Testis (tissue), 2 donors: ENCODE measurements at regions not wholly inside any gene's neighbourhood (a gene's known extent, or its start where the extent isn't known, plus 50 kb on each side); places are given as distances from the start of the nearest gene placed in this dataset.

Experiments
- DNase-seq: peaks from one replicate; pipeline ENCODE4 v3.0.0-alpha.2; 2019
- H3K27ac ChIP-seq, 2 donors: fragments of 200-600 bp; sonication (generic); one replicate each; pipeline ENCODE4 v1.5.1; 2019
- H3K27me3 ChIP-seq: fragments of 200-600 bp; sonication (generic); one replicate; pipeline ENCODE4 v1.5.1; 2019
- H3K36me3 ChIP-seq: fragments of 200-600 bp; sonication (generic); one replicate; pipeline ENCODE4 v1.5.1; 2017; ENCODE audit warnings: low read depth; ENCODE audit errors: missing control alignments
- H3K4me1 ChIP-seq: fragments of 200-600 bp; sonication (generic); one replicate; pipeline ENCODE4 v1.5.1; 2019
- H3K4me3 ChIP-seq, 2 donors: fragments of 200-600 bp; sonication (generic); one replicate each; pipeline ENCODE4 v1.5.1; 2017 to 2019
- H3K9me3 ChIP-seq: fragments of 200-600 bp; sonication (generic); one replicate; pipeline ENCODE4 v1.5.1; 2017
- CTCF ChIP-seq, 3 experiments: fragments of 450-650 bp in 2 of 3; fragments of 200-600 bp in 1 of 3; sonication (generic) in 1 of 3; IDR thresholded peaks; one replicate each; pipeline ENCODE4 v1.5.1; 2016 to 2019; ENCODE audit warnings: antibody characterized with exemption in 3 of 3, mild to moderate bottlenecking in 2 of 3, moderate library complexity in 1 of 3
- POLR2A ChIP-seq: fragments of 450-650 bp; IDR thresholded peaks from one replicate; pipeline ENCODE4 v1.6.1; 2017; ENCODE audit warnings: antibody characterized with exemption, mild to moderate bottlenecking, moderate library complexity
- WGBS, 2 donors: methylation state at CpG; one replicate each; pipeline ENCODE4 v1.1.5; 2018; 5-methylcytosine and 5-hydroxymethylcytosine counted together
- intact Hi-C: fragments of 100-400 bp; cut with DNase I; formaldehyde crosslinking; loops from one replicate; pipeline ENCODE4 v1.15.1; 2023; ENCODE audit warnings: low total_unique reads

GRCh38 chr13:111956261-111957151 is 110.4 kb upstream of the SOX1 start:
- TF ChIP-seq POLR2A (no peak), CTCF (IDR thresholded peaks at IDR 0.05) (no peak)
- Histone ChIP-seq H3K36me3 (no peaks in the 10 kb centered on the region), H3K27ac (no peak overlapping the region), H3K9me3 (no peaks in the 10 kb centered on the region), H3K4me1 (no peaks in the 10 kb centered on the region), H3K4me3 (peak overlapping the region in 1 of 2 donors; percentile 3), H3K27me3 (no peaks in the 10 kb centered on the region)
- intact Hi-C loops = no loop called here
- 61 to 72% methylated on average over 35 to 59 of the region's 59 CpGs for WGBS, 2 donors
- no peak for DNase-seq

- intact Hi-C loops = no loop called here
- H3K4me1 ChIP-seq = no peaks in the 10 kb centered on the region
- no peak overlapping the region for H3K4me3 ChIP-seq
- no peaks in the 10 kb centered on the region for H3K27me3 ChIP-seq
- H3K9me3 ChIP-seq = no peaks in the 10 kb centered on the region
- 80 to 82% methylated on average over 14 of the region's 14 CpGs for WGBS, 2 donors
- H3K27ac ChIP-seq = no peak overlapping the region
- H3K36me3 ChIP-seq = no peaks in the 10 kb centered on the region
- TF ChIP-seq CTCF (IDR thresholded peaks at IDR 0.05) (no peak), POLR2A (no peak)
- no peak for DNase-seq
Measured at GRCh38 chr13:111957913-111958450, 109.0 kb upstream of the SOX1 start.

- Histone ChIP-seq H3K4me1 (no peaks in the 10 kb centered on the region), H3K27ac (no peak overlapping the region), H3K36me3 (no peaks in the 10 kb centered on the region), H3K27me3 (no peaks in the 10 kb centered on the region), H3K9me3 (no peaks in the 10 kb centered on the region), H3K4me3 (no peak overlapping the region)
- intact Hi-C loops = no loop called here
- no peak for DNase-seq
- TF ChIP-seq POLR2A = no peak
- TF ChIP-seq CTCF (IDR thresholded peaks at IDR 0.05) = no peak
- 74 to 75% methylated on average over 11 of the region's 11 CpGs for WGBS, 2 donors
Measured at GRCh38 chr13:111958612-111959395, 108.1 kb upstream of the SOX1 start.

- TF ChIP-seq POLR2A = no peak
- TF ChIP-seq CTCF (IDR thresholded peaks at IDR 0.05) = no peak
- no peak overlapping the region for H3K27ac ChIP-seq
- no peak for DNase-seq
- H3K36me3 ChIP-seq = no peaks in the 10 kb centered on the region
- no peaks in the 10 kb centered on the region for H3K27me3 ChIP-seq
- no peaks in the 10 kb centered on the region for H3K4me1 ChIP-seq
- intact Hi-C loops = no loop called here
- H3K9me3 ChIP-seq = no peaks in the 10 kb centered on the region
- H3K4me3 ChIP-seq = no peak overlapping the region
Measured at GRCh38 chr13:111960152-111960772, 106.7 kb upstream of the SOX1 start.
